ENCODE measurements at regions not wholly inside any gene's neighbourhood (a gene's known extent, or its start where the extent isn't known, plus 50 kb on each side); places are given as distances from the start of the nearest gene placed in this dataset.

GRCh38 chrX:43474321-43474720 lies 181.8 kb upstream of the MAOA start:
- no peaks in the 10 kb centered on the region for H3K4me1 ChIP-seq (ENCODE audit: control insufficient read depth, extremely low read depth, insufficient read depth, low read length)
- H3K4me2 ChIP-seq (ENCODE audit: extremely low read depth, insufficient read depth, low read length) = no peak overlapping the region
- no peak overlapping the region for H3K9ac ChIP-seq (ENCODE audit: insufficient read depth, low read length)
- no peak overlapping the region for H2AFZ ChIP-seq (ENCODE audit: low read length)
- DNase-seq (ENCODE audit: low read depth in 2 of 2) = no peak
- no peaks in the 10 kb centered on the region for H3K36me3 ChIP-seq (ENCODE audit: control insufficient read depth, insufficient read depth, low read length)
- no peaks in the 10 kb centered on the region for H4K20me1 ChIP-seq (ENCODE audit: control insufficient read depth, extremely low read depth, insufficient read depth, low read length)
- no peak for TF ChIP-seq CTCF (conservative IDR thresholded peaks at IDR 0.05 in 1 of 2, IDR thresholded peaks at IDR 0.05 in 1 of 2; ENCODE audit: low read depth in 1 of 2, low read length in 2 of 2)
- TF ChIP-seq EZH2 (IDR thresholded peaks at IDR 0.05; ENCODE audit: low read length, missing control alignments) = no peak
- no peaks in the 10 kb centered on the region for H3K79me2 ChIP-seq (ENCODE audit: control insufficient read depth, insufficient read depth, low read length)
- no peak overlapping the region for H3K27ac ChIP-seq (ENCODE audit: insufficient read depth, low read length)
- no peak overlapping the region for H3K4me3 ChIP-seq (replicated peaks in 1 of 4; ENCODE audit: control extremely low read depth in 1 of 4, insufficient read depth in 1 of 4, low read depth in 3 of 4, low read length in 4 of 4)
- no peaks in the 10 kb centered on the region for H3K27me3 ChIP-seq (ENCODE audit: control insufficient read depth, insufficient read depth, low read length)
- no peaks in the 10 kb centered on the region for H3K9me3 ChIP-seq (ENCODE audit: control insufficient read depth, insufficient read depth, low read depth, low read length)

- no peak for DNase-seq (ENCODE audit: low read depth in 2 of 2)
- TF ChIP-seq CTCF (conservative IDR thresholded peaks at IDR 0.05 in 1 of 2, IDR thresholded peaks at IDR 0.05 in 1 of 2; ENCODE audit: low read depth in 1 of 2, low read length in 2 of 2) (no peak), EZH2 (IDR thresholded peaks at IDR 0.05; ENCODE audit: low read length, missing control alignments) (no peak)
- no peak overlapping the region for H3K27ac ChIP-seq (ENCODE audit: insufficient read depth, low read length)
Observed at GRCh38 chrX:43479070-43479469, 177.0 kb upstream of the MAOA start.

GRCh38 chrX:43479850-43480249 lies 176.2 kb upstream of the MAOA start:
- Histone ChIP-seq H3K4me1 (ENCODE audit: control insufficient read depth, extremely low read depth, insufficient read depth, low read length) (no peaks in the 10 kb centered on the region), H3K4me2 (ENCODE audit: extremely low read depth, insufficient read depth, low read length) (no peak overlapping the region), H3K27ac (ENCODE audit: insufficient read depth, low read length) (no peak overlapping the region), H3K27me3 (ENCODE audit: control insufficient read depth, insufficient read depth, low read length) (no peaks in the 10 kb centered on the region), H3K36me3 (ENCODE audit: control insufficient read depth, insufficient read depth, low read length) (no peaks in the 10 kb centered on the region), H3K9ac (ENCODE audit: insufficient read depth, low read length) (no peak overlapping the region), H3K79me2 (ENCODE audit: control insufficient read depth, insufficient read depth, low read length) (no peaks in the 10 kb centered on the region), H4K20me1 (ENCODE audit: control insufficient read depth, extremely low read depth, insufficient read depth, low read length) (no peaks in the 10 kb centered on the region), H3K4me3 (replicated peaks in 1 of 4; ENCODE audit: control extremely low read depth in 1 of 4, insufficient read depth in 1 of 4, low read depth in 3 of 4, low read length in 4 of 4) (no peak overlapping the region), H2AFZ (ENCODE audit: low read length) (no peak overlapping the region), H3K9me3 (ENCODE audit: control insufficient read depth, insufficient read depth, low read depth, low read length) (no peaks in the 10 kb centered on the region)
- TF ChIP-seq EZH2 (IDR thresholded peaks at IDR 0.05; ENCODE audit: low read length, missing control alignments) = no peak
- no peak for TF ChIP-seq CTCF (conservative IDR thresholded peaks at IDR 0.05 in 1 of 2, IDR thresholded peaks at IDR 0.05 in 1 of 2; ENCODE audit: low read depth in 1 of 2, low read length in 2 of 2)
- no peak for DNase-seq (ENCODE audit: low read depth in 2 of 2)

More at GRCh38 chrX:43479070-43479469, 177.0 kb upstream of the MAOA start:
- Histone ChIP-seq H3K79me2 (ENCODE audit: control insufficient read depth, insufficient read depth, low read length) (no peaks in the 10 kb centered on the region), H4K20me1 (ENCODE audit: control insufficient read depth, extremely low read depth, insufficient read depth, low read length) (no peaks in the 10 kb centered on the region), H3K27me3 (ENCODE audit: control insufficient read depth, insufficient read depth, low read length) (no peaks in the 10 kb centered on the region), H3K36me3 (ENCODE audit: control insufficient read depth, insufficient read depth, low read length) (no peaks in the 10 kb centered on the region), H3K9ac (ENCODE audit: insufficient read depth, low read length) (no peak overlapping the region), H3K9me3 (ENCODE audit: control insufficient read depth, insufficient read depth, low read depth, low read length) (no peaks in the 10 kb centered on the region), H3K4me3 (replicated peaks in 1 of 4; ENCODE audit: control extremely low read depth in 1 of 4, insufficient read depth in 1 of 4, low read depth in 3 of 4, low read length in 4 of 4) (no peak overlapping the region), H2AFZ (ENCODE audit: low read length) (no peak overlapping the region), H3K4me1 (ENCODE audit: control insufficient read depth, extremely low read depth, insufficient read depth, low read length) (no peaks in the 10 kb centered on the region), H3K4me2 (ENCODE audit: extremely low read depth, insufficient read depth, low read length) (no peak overlapping the region)
